ENCODE measurements at regions not wholly inside any gene's neighbourhood (a gene's known extent, or its start where the extent isn't known, plus 50 kb on each side); places are given as distances from the start of the nearest gene placed in this dataset.

DNA sequence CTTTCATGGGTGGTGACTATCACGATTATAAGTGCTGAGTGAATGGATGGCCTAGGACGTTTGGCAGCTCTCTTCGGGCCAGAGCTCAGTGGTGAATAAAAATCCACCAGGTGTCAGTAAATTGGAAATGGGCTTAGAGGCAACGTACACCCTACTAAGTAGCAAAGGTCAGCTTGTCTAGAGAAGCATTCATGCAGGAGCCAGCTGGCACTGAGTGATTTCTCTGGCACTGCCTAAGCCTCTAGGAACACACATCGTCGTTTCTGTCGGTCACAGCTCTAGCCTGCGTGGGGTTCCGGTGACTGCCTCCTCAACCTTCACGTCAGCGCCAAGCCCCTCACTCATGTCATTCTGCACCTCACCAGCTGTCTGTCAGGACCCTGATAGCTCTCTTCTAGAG, 192.4 kb upstream of the NTM start:
- H3K4me1 ChIP-seq = no peaks in the 10 kb centered on the region
- no peak overlapping the region for H3K4me3 ChIP-seq (ENCODE audit: low read depth, low read length)
- Mint-ChIP-seq H3K36me3 (ENCODE audit: insufficient read depth, unreplicated experiment) (no peaks in the 10 kb centered on the region), H3K4me1 (ENCODE audit: low read depth, unreplicated experiment) (no peaks in the 10 kb centered on the region), H3K27me3 (ENCODE audit: insufficient read depth, unreplicated experiment) (peaks cover 25% of the 10 kb centered on the region), H3K4me3 (ENCODE audit: unreplicated experiment) (no peak overlapping the region), H3K9me3 (ENCODE audit: unreplicated experiment) (no peaks in the 10 kb centered on the region), H3K27ac (ENCODE audit: unreplicated experiment) (no peak overlapping the region)
- ChIA-PET POLR2A (no interaction called here), CTCF (interaction anchor here (0.6 to 1.0 kb wide), 2 partner anchors 113 to 204 kb away, joined by 3 read pairs; no protein-coding TSS in a partner anchor)
- H3K36me3 ChIP-seq (ENCODE audit: control insufficient read depth, insufficient read depth, low read length) = no peaks in the 10 kb centered on the region
- no peaks in the 10 kb centered on the region for H3K27me3 ChIP-seq (replicated peaks; ENCODE audit: control insufficient read depth, insufficient read depth, low read length)
- TF ChIP-seq, protein P1, sequence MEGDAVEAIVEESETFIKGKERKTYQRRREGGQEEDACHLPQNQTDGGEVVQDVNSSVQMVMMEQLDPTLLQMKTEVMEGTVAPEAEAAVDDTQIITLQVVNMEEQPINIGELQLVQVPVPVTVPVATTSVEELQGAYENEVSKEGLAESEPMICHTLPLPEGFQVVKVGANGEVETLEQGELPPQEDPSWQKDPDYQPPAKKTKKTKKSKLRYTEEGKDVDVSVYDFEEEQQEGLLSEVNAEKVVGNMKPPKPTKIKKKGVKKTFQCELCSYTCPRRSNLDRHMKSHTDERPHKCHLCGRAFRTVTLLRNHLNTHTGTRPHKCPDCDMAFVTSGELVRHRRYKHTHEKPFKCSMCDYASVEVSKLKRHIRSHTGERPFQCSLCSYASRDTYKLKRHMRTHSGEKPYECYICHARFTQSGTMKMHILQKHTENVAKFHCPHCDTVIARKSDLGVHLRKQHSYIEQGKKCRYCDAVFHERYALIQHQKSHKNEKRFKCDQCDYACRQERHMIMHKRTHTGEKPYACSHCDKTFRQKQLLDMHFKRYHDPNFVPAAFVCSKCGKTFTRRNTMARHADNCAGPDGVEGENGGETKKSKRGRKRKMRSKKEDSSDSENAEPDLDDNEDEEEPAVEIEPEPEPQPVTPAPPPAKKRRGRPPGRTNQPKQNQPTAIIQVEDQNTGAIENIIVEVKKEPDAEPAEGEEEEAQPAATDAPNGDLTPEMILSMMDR (IDR thresholded peaks at IDR 0.05; ENCODE audit: insufficient read depth in 1 of 2, low read depth in 1 of 2, low read length in 1 of 2, severe bottlenecking in 1 of 2, unreplicated experiment in 1 of 2) = no peak
- DNase-seq = no peak
- BruUV-seq (replicated peaks) = no TSS peak
- intact Hi-C loops (cut with micrococcal nuclease; ENCODE audit: unreplicated experiment) = no loop called here
- no peaks in the 10 kb centered on the region; the same call in 1 of the 2 replicates for H3K9me3 ChIP-seq

DNA sequence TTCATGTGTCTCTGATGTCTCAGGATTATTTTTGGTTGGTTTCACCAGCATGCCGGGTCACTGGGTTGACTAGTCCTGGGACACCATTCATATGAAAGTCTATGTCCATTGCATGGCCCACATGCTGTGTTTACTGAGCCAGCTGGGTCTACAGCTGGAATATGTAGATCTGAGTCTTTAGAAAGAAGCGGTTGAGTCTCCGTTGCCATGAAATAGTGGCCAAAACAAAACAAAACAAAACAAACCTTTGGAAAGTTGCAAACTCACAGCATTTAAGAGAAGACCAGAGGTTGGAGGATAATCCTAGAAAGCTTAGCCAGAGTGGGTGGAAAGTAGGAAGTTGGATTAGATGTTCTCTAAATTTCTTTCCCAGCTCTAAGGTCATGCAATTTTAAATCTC, 191.8 kb upstream of the NTM start:
- CTCF ChIA-PET = interaction anchor here (0.8 kb wide), 1 partner anchor 114 kb away, joined by 3 read pairs; no protein-coding TSS in a partner anchor
- no peaks in the 10 kb centered on the region for H3K27me3 ChIP-seq (replicated peaks; ENCODE audit: control insufficient read depth, insufficient read depth, low read length)
- H3K27me3 Mint-ChIP-seq (ENCODE audit: insufficient read depth, unreplicated experiment) = peaks cover 29% of the 10 kb centered on the region

DNA sequence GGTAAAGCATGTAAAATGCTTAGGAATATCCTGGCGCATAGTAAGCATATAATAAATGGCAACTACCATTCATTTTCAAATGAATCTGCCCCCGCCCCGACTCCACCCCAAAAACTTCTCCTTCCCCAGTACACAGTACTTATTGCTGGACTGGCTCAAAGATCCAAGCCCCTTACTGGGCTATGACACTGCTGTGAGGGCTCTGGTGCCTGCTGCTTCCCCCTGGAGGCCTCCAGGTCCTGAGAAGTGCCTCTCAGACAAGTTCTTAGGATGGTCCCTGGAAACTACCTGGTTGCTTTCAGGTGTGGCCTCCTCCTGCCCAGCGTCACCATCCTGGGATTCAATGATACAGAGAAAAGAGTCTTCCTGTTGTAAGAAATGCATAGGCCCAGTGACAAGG, 190.6 kb upstream of the NTM start:
- CTCF ChIA-PET = no interaction called here
- Mint-ChIP-seq H3K27ac (ENCODE audit: unreplicated experiment) (no peak overlapping the region), H3K4me1 (ENCODE audit: low read depth, unreplicated experiment) (no peaks in the 10 kb centered on the region), H3K4me3 (ENCODE audit: unreplicated experiment) (no peak overlapping the region), H3K27me3 (ENCODE audit: insufficient read depth, unreplicated experiment) (peaks cover 29% of the 10 kb centered on the region), H3K9me3 (ENCODE audit: unreplicated experiment) (no peaks in the 10 kb centered on the region), H3K36me3 (ENCODE audit: insufficient read depth, unreplicated experiment) (no peaks in the 10 kb centered on the region)
- Histone ChIP-seq H3K9me3 (no peaks in the 10 kb centered on the region; the same call in 1 of the 2 replicates), H3K4me1 (no peaks in the 10 kb centered on the region), H3K4me3 (ENCODE audit: low read depth, low read length) (no peak overlapping the region), H3K27me3 (replicated peaks; ENCODE audit: control insufficient read depth, insufficient read depth, low read length) (no peaks in the 10 kb centered on the region), H3K36me3 (ENCODE audit: control insufficient read depth, insufficient read depth, low read length) (no peaks in the 10 kb centered on the region)
- POLR2A ChIA-PET = no interaction called here
- BruUV-seq (replicated peaks) = no TSS peak
- TF ChIP-seq, protein P1 (IDR thresholded peaks at IDR 0.05; ENCODE audit: insufficient read depth in 1 of 2, low read depth in 1 of 2, low read length in 1 of 2, severe bottlenecking in 1 of 2, unreplicated experiment in 1 of 2) = peak in 1 of 2 experiments; percentile 11
- intact Hi-C loops (cut with micrococcal nuclease; ENCODE audit: unreplicated experiment) = no loop called here
- no peak for DNase-seq

More for the DNA sequence above, 191.8 kb upstream of the NTM start:
- Histone ChIP-seq H3K9me3 (no peaks in the 10 kb centered on the region; the same call in 1 of the 2 replicates), H3K4me3 (ENCODE audit: low read depth, low read length) (no peak overlapping the region), H3K4me1 (no peaks in the 10 kb centered on the region), H3K36me3 (ENCODE audit: control insufficient read depth, insufficient read depth, low read length) (no peaks in the 10 kb centered on the region)
- Mint-ChIP-seq H3K27ac (ENCODE audit: unreplicated experiment) (no peak overlapping the region), H3K4me3 (ENCODE audit: unreplicated experiment) (no peak overlapping the region), H3K4me1 (ENCODE audit: low read depth, unreplicated experiment) (no peaks in the 10 kb centered on the region), H3K9me3 (ENCODE audit: unreplicated experiment) (no peaks in the 10 kb centered on the region), H3K36me3 (ENCODE audit: insufficient read depth, unreplicated experiment) (no peaks in the 10 kb centered on the region)
- no TSS peak for BruUV-seq (replicated peaks)
- DNase-seq = no peak
- intact Hi-C loops (cut with micrococcal nuclease; ENCODE audit: unreplicated experiment) = no loop called here
- TF ChIP-seq, protein P1 (IDR thresholded peaks at IDR 0.05; ENCODE audit: insufficient read depth in 1 of 2, low read depth in 1 of 2, low read length in 1 of 2, severe bottlenecking in 1 of 2, unreplicated experiment in 1 of 2) = no peak
- POLR2A ChIA-PET = no interaction called here
